Upper lobe of left lung (tissue), 4 donors: ENCODE measurements at regions not wholly inside any gene's neighbourhood (a gene's known extent, or its start where the extent isn't known, plus 50 kb on each side); places are given as distances from the start of the nearest gene placed in this dataset.

Source experiments
- CTCF ChIP-seq, 6 experiments: fragments of 450-650 bp in 4 of 6; fragments of 200-600 bp in 2 of 6; sonication (generic) in 2 of 6; IDR thresholded peaks; one replicate each; pipeline ENCODE4 v1.5.1; 2016 to 2019; ENCODE audit warnings: antibody characterized with exemption in 6 of 6
- POLR2A ChIP-seq, 4 donors: fragments of 450-650 bp; IDR thresholded peaks; one replicate each; pipeline ENCODE4 v1.5.1; 2016 to 2017; ENCODE audit warnings: antibody characterized with exemption in 4 of 4, mild to moderate bottlenecking in 2 of 4
- POLR2AphosphoS5 ChIP-seq, 2 donors: sonication (generic); formaldehyde crosslinking; IDR thresholded peaks; one replicate each; pipeline ENCODE4 v1.5.1; 2017; ENCODE audit warnings: antibody characterized with exemption in 2 of 2

DNA sequence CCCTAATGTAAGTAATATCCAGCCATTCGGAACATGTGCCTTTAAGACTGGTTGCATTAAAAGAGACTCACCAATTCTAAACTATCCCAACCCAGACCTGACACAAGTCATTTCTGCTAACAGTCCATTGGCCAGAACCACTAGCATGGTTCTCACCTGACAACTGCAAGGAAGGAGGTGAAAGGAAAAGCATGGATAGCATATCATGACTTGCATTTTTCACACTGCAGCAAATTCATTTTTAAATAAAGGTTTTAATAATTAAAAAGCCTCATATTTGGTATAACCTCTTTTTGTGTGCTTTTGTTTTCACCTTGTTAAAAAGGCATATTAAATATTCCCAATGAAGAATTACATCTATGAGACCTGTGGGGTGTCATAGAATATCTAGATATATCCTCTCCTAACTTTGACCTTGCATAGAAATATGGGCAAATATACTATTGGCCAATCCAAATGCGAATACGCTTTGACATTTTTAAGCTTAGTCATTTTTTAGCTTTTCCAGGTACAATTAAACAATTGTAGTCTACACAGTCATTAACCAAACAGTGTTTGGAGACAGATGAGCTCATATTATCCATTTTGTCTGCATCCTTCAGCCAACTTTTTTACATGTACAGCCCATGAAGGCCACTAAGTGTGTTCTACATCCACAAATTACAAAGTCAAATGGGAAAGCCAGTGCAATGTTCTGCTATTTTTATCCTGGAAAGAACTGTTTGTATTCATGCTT lies 295.3 kb downstream of the PDGFC start:
- TF ChIP-seq POLR2A (IDR thresholded peaks at IDR 0.05): no peak
- no peak for TF ChIP-seq CTCF (IDR thresholded peaks at IDR 0.05)
- TF ChIP-seq POLR2AphosphoS5 (IDR thresholded peaks at IDR 0.05): no peak
